Large intestine (tissue), 3 donors: ENCODE measurements at regions not wholly inside any gene's neighbourhood (a gene's known extent, or its start where the extent isn't known, plus 50 kb on each side); places are given as distances from the start of the nearest gene placed in this dataset.

Experiments
- DNase-seq, 2 donors: peaks; one replicate each; pipeline versions ENCODE4 v3.0.0 to v3.0.0-alpha.2; 2013
- H3K27ac ChIP-seq: one replicate; pipeline ENCODE4 v1.5.1; 2013; ENCODE audit warnings: low read length
- H3K27me3 ChIP-seq: 2 replicates; pipeline ENCODE4 v1.6.1; 2013; ENCODE audit warnings: low read length; ENCODE audit not compliant: control insufficient read depth, insufficient read depth
- H3K36me3 ChIP-seq: 2 replicates; pipeline ENCODE4 v1.6.1; 2013; ENCODE audit warnings: low read length; ENCODE audit not compliant: control insufficient read depth, insufficient read depth
- H3K4me1 ChIP-seq: one replicate; pipeline ENCODE4 v1.6.1; 2013; ENCODE audit warnings: low read length; ENCODE audit not compliant: control insufficient read depth, insufficient read depth
- H3K4me3 ChIP-seq: one replicate; pipeline ENCODE4 v1.5.1; 2013; ENCODE audit warnings: low read length
- H3K9me3 ChIP-seq: one replicate; pipeline ENCODE4 v1.6.1; 2013; ENCODE audit warnings: mild to moderate bottlenecking, low read depth, low read length, moderate library complexity; ENCODE audit not compliant: control insufficient read depth
- WGBS: methylation state at CpG from one replicate; pipeline ENCODE4 v1.1.5; 2013; ENCODE audit warnings: low lambda C conversion rate; ENCODE audit not compliant: insufficient coverage; 5-methylcytosine and 5-hydroxymethylcytosine counted together

DNA sequence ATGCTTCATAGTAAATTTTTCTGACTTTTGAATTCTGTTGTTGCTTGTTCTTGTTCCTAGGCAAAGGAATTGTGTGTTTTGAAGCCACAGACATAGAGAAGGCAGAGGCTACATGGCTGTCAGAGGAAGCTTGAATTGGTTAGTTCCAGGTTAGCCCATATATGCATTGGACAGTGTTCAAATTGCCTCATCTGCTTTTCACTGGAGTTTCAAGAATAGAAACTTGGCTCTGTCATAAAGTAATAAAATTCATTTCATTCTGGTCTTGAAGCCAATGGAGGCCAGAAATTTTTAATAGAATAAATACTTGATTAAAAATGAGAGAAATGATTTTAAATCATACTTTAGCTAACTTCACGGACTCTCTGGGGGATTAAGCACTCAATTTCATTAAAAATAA, 178.0 kb downstream of the YIPF5 start:
- no peaks in the 10 kb centered on the region for H3K9me3 ChIP-seq
- no peak overlapping the region for H3K27ac ChIP-seq
- DNase-seq: no peak
- H3K4me3 ChIP-seq: no peak overlapping the region
- H3K4me1 ChIP-seq: no peaks in the 10 kb centered on the region
- H3K36me3 ChIP-seq: no peaks in the 10 kb centered on the region
- WGBS: 83% methylated on average over 1 of the region's 1 CpG
- H3K27me3 ChIP-seq: no peaks in the 10 kb centered on the region

DNA sequence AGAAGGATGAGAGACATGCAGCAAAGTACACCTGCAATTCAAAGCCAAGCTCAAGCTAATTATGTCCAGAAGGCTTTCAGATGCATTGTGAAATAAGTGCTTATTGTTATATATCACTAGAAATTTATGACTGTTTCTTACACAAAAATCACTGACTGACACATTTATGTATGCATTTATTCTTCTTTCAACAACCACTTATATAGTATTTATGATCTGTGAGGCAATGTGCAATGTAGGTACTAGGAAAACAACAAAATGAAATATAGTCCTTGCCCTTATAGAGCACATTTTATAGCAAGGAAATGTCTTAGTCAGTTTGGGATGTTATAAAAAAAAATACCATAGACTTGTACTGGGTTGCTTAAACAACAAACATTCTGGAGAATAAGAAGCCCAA, 167.6 kb downstream of the YIPF5 start:
- H3K4me3 ChIP-seq: no peak overlapping the region
- no peaks in the 10 kb centered on the region for H3K4me1 ChIP-seq
- H3K27ac ChIP-seq: no peak overlapping the region
- peaks cover 2% of the 10 kb centered on the region for H3K27me3 ChIP-seq
- no peak for DNase-seq
- no peaks in the 10 kb centered on the region for H3K9me3 ChIP-seq
- no peaks in the 10 kb centered on the region for H3K36me3 ChIP-seq

- no peaks in the 10 kb centered on the region for H3K36me3 ChIP-seq
- H3K9me3 ChIP-seq: no peaks in the 10 kb centered on the region
- H3K27me3 ChIP-seq: peaks cover 2% of the 10 kb centered on the region
- no CpG with 5 or more reads among the region's 3 CpGs for WGBS
- H3K4me3 ChIP-seq: no peak overlapping the region
- no peaks in the 10 kb centered on the region for H3K4me1 ChIP-seq
- no peak overlapping the region for H3K27ac ChIP-seq
- DNase-seq: no peak
Measured at GRCh38 chr5:144003636-144004035, 166.8 kb downstream of the YIPF5 start.

GRCh38 chr5:144004146-144004545, 166.3 kb downstream of the YIPF5 start:
- peaks cover 2% of the 10 kb centered on the region for H3K27me3 ChIP-seq
- no peak for DNase-seq
- H3K4me3 ChIP-seq: no peak overlapping the region
- no peaks in the 10 kb centered on the region for H3K9me3 ChIP-seq
- no peaks in the 10 kb centered on the region for H3K36me3 ChIP-seq
- no peaks in the 10 kb centered on the region for H3K4me1 ChIP-seq
- no peak overlapping the region for H3K27ac ChIP-seq
- WGBS: 40% methylated on average over 1 of the region's 1 CpG

DNA sequence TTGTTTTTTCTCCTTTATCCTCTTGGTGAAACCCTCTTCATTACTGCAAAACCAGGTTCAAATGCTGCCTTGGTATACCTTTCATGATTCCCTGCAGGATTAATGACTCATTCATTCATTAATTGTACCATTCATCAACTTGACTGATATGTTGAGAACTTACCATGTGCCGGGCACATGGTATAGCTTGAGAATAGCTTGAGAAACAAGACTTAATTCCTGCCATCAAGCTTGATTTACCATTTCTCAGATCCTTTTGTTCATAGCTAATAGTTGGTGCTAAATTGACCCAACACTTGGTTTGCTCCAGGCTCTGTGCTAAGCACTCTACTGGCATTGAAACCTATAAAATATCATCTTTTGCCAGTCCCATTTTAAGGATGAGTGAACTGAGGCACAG, 165.7 kb downstream of the YIPF5 start:
- no CpG with 5 or more reads among the region's 1 CpG for WGBS
- Histone ChIP-seq H3K27me3 (peaks cover 2% of the 10 kb centered on the region), H3K36me3 (no peaks in the 10 kb centered on the region), H3K4me1 (no peaks in the 10 kb centered on the region), H3K27ac (no peak overlapping the region), H3K4me3 (no peak overlapping the region), H3K9me3 (peaks cover under 1% of the 10 kb centered on the region)
- DNase-seq: no peak

GRCh38 chr5:144009116-144009515, 161.3 kb downstream of the YIPF5 start:
- no peak overlapping the region for H3K4me3 ChIP-seq
- H3K36me3 ChIP-seq: no peaks in the 10 kb centered on the region
- peaks cover 3% of the 10 kb centered on the region for H3K9me3 ChIP-seq
- no peak overlapping the region for H3K27ac ChIP-seq
- no peak for DNase-seq
- peaks cover 2% of the 10 kb centered on the region for H3K27me3 ChIP-seq
- H3K4me1 ChIP-seq: no peaks in the 10 kb centered on the region

DNA sequence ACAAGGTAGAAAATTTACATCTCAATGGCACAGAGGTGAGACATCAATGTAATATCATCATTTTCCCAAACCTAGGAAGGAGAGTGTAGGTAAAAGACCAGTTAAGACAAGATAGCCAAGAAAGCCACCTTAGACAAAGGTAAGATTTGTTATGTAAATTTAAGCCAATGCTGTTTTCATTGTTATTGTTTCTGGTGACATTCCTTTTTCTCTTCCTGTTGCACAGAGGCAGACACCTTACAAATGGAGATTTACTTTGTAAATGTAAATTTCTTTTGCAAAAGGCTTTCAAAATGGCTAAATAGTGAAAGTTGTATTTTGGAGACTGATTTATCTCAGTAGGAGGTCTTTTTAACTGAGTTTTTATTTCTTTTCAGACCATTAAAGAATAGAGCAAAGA, 159.1 kb downstream of the YIPF5 start:
- Histone ChIP-seq H3K27ac (no peak overlapping the region), H3K9me3 (peaks cover 3% of the 10 kb centered on the region), H3K36me3 (no peaks in the 10 kb centered on the region), H3K4me1 (no peaks in the 10 kb centered on the region), H3K4me3 (no peak overlapping the region), H3K27me3 (no peaks in the 10 kb centered on the region)
- no peak for DNase-seq

DNA sequence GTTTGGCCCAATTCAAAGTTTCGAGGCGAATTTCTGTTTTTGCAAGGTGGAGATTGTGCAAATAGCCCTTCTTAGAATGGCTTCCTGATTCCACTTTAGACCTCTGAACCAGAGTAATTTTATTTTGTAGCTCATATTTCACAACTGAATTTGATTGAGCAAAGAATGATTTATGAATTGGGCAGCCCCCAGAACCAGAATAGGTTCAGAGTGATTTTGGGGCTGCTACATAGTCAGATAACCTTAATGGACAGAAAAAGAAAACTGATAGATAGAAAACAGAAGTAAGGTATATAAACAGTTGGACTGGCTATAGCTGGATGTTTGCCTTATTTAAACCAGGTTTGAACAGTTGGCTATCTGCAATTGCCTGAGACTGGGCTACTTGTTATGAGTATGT, 156.6 kb downstream of the YIPF5 start:
- Histone ChIP-seq H3K4me3 (no peak overlapping the region), H3K9me3 (peaks cover 3% of the 10 kb centered on the region), H3K4me1 (no peaks in the 10 kb centered on the region), H3K36me3 (no peaks in the 10 kb centered on the region), H3K27me3 (peaks cover 3% of the 10 kb centered on the region), H3K27ac (no peak overlapping the region)
- WGBS: no CpG with 5 or more reads among the region's 2 CpGs
- DNase-seq: no peak

DNA sequence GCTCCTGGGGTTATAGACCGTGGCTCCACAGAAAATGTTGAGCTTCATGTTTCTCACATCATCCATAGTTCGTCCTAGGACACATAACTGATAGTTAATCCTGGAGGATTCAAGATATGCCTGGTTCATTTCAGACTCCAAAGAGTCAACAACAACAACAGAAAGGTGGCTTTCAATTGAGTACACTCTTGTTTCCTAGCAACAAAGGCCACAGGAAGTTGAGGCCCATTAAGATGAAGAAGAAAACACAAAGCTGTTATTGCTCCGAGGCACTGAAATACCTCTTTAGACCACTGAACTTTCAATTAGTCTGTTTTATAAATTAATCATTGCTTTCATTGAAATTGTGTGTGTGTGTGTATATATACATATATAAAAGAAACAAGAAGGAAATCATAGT, 154.5 kb downstream of the YIPF5 start:
- H3K9me3 ChIP-seq: no peaks in the 10 kb centered on the region
- no peaks in the 10 kb centered on the region for H3K36me3 ChIP-seq
- no peak overlapping the region for H3K27ac ChIP-seq
- WGBS: no CpG with 5 or more reads among the region's 3 CpGs
- no peak for DNase-seq
- no peaks in the 10 kb centered on the region for H3K4me1 ChIP-seq
- peaks cover 3% of the 10 kb centered on the region for H3K27me3 ChIP-seq
- H3K4me3 ChIP-seq: no peak overlapping the region

GRCh38 chr5:144017119-144017518, 153.3 kb downstream of the YIPF5 start:
- H3K4me1 ChIP-seq: no peaks in the 10 kb centered on the region
- no peak overlapping the region for H3K4me3 ChIP-seq
- peaks cover 3% of the 10 kb centered on the region for H3K27me3 ChIP-seq
- no peak overlapping the region for H3K27ac ChIP-seq
- no peaks in the 10 kb centered on the region for H3K9me3 ChIP-seq
- H3K36me3 ChIP-seq: no peaks in the 10 kb centered on the region
- no CpG with 5 or more reads among the region's 7 CpGs for WGBS
- DNase-seq: no peak

- H3K9me3 ChIP-seq: no peaks in the 10 kb centered on the region
- no peaks in the 10 kb centered on the region for H3K4me1 ChIP-seq
- no peak overlapping the region for H3K27ac ChIP-seq
- H3K27me3 ChIP-seq: peaks cover 3% of the 10 kb centered on the region
- H3K4me3 ChIP-seq: no peak overlapping the region
- 85% methylated on average over 3 of the region's 6 CpGs for WGBS
- no peaks in the 10 kb centered on the region for H3K36me3 ChIP-seq
- DNase-seq: no peak
Measured at GRCh38 chr5:144017631-144018030, 152.8 kb downstream of the YIPF5 start.
